ENCODE measurements at regions not wholly inside any gene's neighbourhood (a gene's known extent, or its start where the extent isn't known, plus 50 kb on each side); places are given as distances from the start of the nearest gene placed in this dataset.

DNA sequence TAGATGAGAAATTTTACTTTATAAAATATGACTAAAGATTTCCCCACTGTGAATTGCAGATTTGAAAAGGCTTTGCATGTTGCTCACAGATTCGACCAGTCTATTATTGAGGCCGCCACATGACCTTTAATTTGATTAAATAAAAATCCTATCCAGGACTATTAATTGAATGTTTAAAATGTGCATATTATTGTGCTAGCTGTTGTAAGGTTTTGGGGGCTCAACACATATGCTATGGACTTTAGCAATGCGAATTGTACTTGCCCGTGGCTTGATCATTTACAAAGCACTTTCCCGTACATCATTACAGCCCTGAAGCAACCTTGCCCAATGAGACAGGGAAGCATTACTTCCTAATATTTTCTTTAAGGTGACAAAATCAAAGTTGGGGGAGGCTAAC is 243.0 kb downstream of the ACTR3B start:
- Mint-ChIP-seq H3K27me3 (no peaks in the 10 kb centered on the region), H3K9me3 (peaks cover 5% of the 10 kb centered on the region), H3K4me3 (no peak overlapping the region), H3K36me3 (no peaks in the 10 kb centered on the region), H3K27ac (no peak overlapping the region), H3K4me1 (ENCODE audit: unreplicated experiment) (no peaks in the 10 kb centered on the region)
- DNase-seq (ENCODE audit: extremely low spot score, unreplicated experiment): no peak
- TF ChIP-seq, protein P1, sequence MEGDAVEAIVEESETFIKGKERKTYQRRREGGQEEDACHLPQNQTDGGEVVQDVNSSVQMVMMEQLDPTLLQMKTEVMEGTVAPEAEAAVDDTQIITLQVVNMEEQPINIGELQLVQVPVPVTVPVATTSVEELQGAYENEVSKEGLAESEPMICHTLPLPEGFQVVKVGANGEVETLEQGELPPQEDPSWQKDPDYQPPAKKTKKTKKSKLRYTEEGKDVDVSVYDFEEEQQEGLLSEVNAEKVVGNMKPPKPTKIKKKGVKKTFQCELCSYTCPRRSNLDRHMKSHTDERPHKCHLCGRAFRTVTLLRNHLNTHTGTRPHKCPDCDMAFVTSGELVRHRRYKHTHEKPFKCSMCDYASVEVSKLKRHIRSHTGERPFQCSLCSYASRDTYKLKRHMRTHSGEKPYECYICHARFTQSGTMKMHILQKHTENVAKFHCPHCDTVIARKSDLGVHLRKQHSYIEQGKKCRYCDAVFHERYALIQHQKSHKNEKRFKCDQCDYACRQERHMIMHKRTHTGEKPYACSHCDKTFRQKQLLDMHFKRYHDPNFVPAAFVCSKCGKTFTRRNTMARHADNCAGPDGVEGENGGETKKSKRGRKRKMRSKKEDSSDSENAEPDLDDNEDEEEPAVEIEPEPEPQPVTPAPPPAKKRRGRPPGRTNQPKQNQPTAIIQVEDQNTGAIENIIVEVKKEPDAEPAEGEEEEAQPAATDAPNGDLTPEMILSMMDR (conservative IDR thresholded peaks at IDR 0.05): no peak

DNA sequence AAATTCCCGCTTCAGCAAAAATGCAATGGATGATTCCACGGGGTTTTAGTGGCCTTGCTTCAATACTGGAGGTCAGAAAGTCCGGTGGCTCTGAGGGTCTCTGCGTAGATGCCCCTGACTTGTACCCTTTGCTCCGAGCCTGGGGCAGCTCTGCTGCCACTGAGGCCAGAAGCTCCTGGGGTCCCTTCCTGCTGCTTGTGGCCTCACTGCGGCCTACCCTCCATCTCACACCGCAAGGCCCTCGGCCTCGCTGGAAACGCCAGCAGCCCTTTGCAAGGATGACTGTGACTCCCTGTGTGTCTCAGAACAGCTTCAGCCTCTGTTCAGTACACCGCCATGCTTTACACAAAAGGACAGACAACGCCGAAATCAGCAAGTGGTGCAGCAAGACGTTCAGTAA is 244.8 kb downstream of the ACTR3B start:
- Mint-ChIP-seq H3K36me3 (no peaks in the 10 kb centered on the region), H3K27me3 (no peaks in the 10 kb centered on the region), H3K4me1 (ENCODE audit: unreplicated experiment) (no peaks in the 10 kb centered on the region), H3K27ac (no peak overlapping the region), H3K4me3 (no peak overlapping the region), H3K9me3 (peaks cover 5% of the 10 kb centered on the region)
- TF ChIP-seq, protein P1 (conservative IDR thresholded peaks at IDR 0.05): no peak
- DNase-seq (ENCODE audit: extremely low spot score, unreplicated experiment): no peak

DNA sequence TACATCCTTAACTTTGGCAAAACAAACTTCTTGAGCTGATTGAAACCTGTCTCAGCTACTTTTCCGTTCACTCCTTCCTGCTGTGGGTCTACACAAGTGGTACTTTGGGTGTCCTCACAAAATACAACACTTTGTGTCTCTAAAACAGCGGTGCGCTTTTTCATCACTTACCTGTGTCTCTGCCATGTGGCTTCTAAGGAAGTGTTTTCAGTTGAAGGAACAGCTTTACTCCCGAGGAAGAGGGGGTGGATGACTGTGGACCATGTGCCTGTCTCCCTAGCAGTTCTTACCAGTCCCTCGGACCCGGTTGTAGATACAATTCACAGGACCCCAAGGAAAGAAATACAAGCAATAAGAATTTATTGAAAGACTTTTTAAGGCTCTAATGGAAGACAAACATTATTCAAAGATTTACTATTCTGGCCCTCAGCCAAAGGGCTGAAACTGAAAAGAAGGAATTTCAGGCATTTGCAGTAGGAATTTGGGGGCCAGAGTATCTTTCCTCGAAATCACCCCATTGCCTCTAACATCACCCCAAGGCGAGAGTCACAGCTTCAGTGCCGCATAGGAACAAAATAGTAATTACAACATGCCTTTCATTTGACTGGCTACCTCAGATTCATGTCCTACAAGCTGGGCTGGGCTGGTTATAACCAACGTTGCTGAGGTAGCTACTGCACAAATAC is 246.3 kb downstream of the ACTR3B start:
- Mint-ChIP-seq H3K27ac (no peak overlapping the region), H3K4me1 (ENCODE audit: unreplicated experiment) (no peaks in the 10 kb centered on the region), H3K27me3 (peaks cover 4% of the 10 kb centered on the region), H3K36me3 (no peaks in the 10 kb centered on the region), H3K4me3 (no peak overlapping the region), H3K9me3 (peaks cover 5% of the 10 kb centered on the region)
- DNase-seq (ENCODE audit: extremely low spot score, unreplicated experiment): no peak
- TF ChIP-seq, protein P1 (conservative IDR thresholded peaks at IDR 0.05): no peak

DNA sequence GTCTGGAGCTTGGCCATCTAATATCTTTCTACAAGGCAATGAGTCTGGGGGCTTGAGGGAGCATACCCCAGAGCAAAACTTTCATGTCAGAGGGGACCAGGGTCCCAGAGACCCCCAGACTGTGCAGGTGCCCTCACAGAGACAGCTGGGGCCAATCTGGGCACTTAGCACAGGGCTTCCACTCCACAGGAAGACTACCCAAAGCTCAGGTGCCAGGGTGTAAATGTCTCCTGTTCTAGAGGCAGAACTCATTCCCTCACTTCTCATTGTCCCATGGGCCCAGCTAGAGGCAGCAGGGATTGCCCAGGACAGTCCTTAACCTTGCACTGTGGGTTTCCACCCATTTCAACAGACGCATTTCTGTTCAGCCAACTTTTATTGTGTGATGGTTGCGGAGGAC is 246.9 kb downstream of the ACTR3B start:
- peaks cover 1% of the 10 kb centered on the region for H3K9me3 Mint-ChIP-seq
- peaks cover 6% of the 10 kb centered on the region for H3K27me3 Mint-ChIP-seq
- no peaks in the 10 kb centered on the region for H3K36me3 Mint-ChIP-seq

DNA sequence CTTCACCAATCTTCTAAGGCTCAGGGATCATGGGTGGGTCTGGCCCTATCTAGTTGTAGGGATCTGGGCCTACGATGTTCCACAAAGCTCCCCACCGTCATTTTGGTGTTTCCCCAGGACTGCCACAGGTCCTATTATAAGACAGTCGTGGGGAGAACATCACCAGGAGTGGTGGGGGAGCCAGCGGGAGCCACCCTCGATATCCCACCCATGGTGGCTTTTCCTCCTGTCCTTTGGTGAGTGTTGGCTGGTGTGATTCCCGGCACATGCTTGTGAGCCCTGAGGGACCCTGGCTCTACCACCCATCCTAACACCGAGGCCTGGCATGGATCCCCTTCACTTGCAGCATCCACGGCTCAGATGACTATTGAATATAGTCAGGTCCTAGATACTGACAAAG is 247.4 kb downstream of the ACTR3B start:
- TF ChIP-seq, protein P1 (conservative IDR thresholded peaks at IDR 0.05): no peak
- H3K36me3 Mint-ChIP-seq: no peaks in the 10 kb centered on the region
- no peak overlapping the region for H3K4me3 Mint-ChIP-seq
- H3K9me3 Mint-ChIP-seq: no peaks in the 10 kb centered on the region
- no peaks in the 10 kb centered on the region for H3K4me1 Mint-ChIP-seq (ENCODE audit: unreplicated experiment)
- H3K27me3 Mint-ChIP-seq: peaks cover 6% of the 10 kb centered on the region
- DNase-seq (ENCODE audit: extremely low spot score, unreplicated experiment): no peak
- H3K27ac Mint-ChIP-seq: no peak overlapping the region

More for the DNA sequence above, 246.9 kb downstream of the ACTR3B start:
- Mint-ChIP-seq H3K27ac (no peak overlapping the region), H3K4me1 (ENCODE audit: unreplicated experiment) (no peaks in the 10 kb centered on the region), H3K4me3 (no peak overlapping the region)
- TF ChIP-seq, protein P1 (conservative IDR thresholded peaks at IDR 0.05): no peak
- DNase-seq (ENCODE audit: extremely low spot score, unreplicated experiment): no peak
